HG03575 (cell line): ENCODE measurements at regions not wholly inside any gene's neighbourhood (a gene's known extent, or its start where the extent isn't known, plus 50 kb on each side); places are given as distances from the start of the nearest gene placed in this dataset.

Experiments
- ATAC-seq: cut with Tn5 transposase; IDR thresholded peaks from one replicate; pipeline ENCODE4 v1.9.1; 2021; ENCODE audit not compliant: unreplicated experiment, insufficient number of reproducible peaks, low FRiP score; ENCODE audit errors: extremely low read depth

- ATAC-seq: no peak
Measured at GRCh38 chr3:177561769-177562392, 364.6 kb upstream of the TBL1XR1 start.

- ATAC-seq: no peak
Measured at GRCh38 chr3:177563243-177563780, 366.0 kb upstream of the TBL1XR1 start.

GRCh38 chr3:177563792-177564191 is 366.5 kb upstream of the TBL1XR1 start:
- ATAC-seq: no peak

GRCh38 chr3:177565981-177566380 is 368.7 kb upstream of the TBL1XR1 start:
- no peak for ATAC-seq

- ATAC-seq: no peak
Measured at GRCh38 chr3:177567833-177568232, 370.6 kb upstream of the TBL1XR1 start.

GRCh38 chr3:177569193-177569592 is 371.9 kb upstream of the TBL1XR1 start:
- no peak for ATAC-seq

- ATAC-seq: no peak
Measured at GRCh38 chr3:177569875-177570657, 372.8 kb upstream of the TBL1XR1 start.

- no peak for ATAC-seq
Measured at GRCh38 chr3:177571271-177571943, 374.1 kb upstream of the TBL1XR1 start.

- ATAC-seq: no peak
Measured at GRCh38 chr3:177571944-177572315, 374.6 kb upstream of the TBL1XR1 start.

- ATAC-seq: no peak
Measured at GRCh38 chr3:177574222-177574856, 377.1 kb upstream of the TBL1XR1 start.

- ATAC-seq: no peak
Measured at GRCh38 chr3:177576746-177577145, 379.5 kb upstream of the TBL1XR1 start.

GRCh38 chr3:177578488-177578887 is 381.2 kb upstream of the TBL1XR1 start:
- ATAC-seq: no peak

- ATAC-seq: no peak
Measured at GRCh38 chr3:177579419-177579818, 382.1 kb upstream of the TBL1XR1 start.

- no peak for ATAC-seq
Measured at GRCh38 chr3:177580437-177580836, 383.2 kb upstream of the TBL1XR1 start.

- no peak for ATAC-seq
Measured at GRCh38 chr3:177585271-177585670, 388.0 kb upstream of the TBL1XR1 start.

- ATAC-seq: no peak
Measured at GRCh38 chr3:177589041-177589650, 391.9 kb upstream of the TBL1XR1 start.

- peak; percentile 56 for ATAC-seq
Measured at GRCh38 chr3:177589911-177590381, 392.7 kb upstream of the TBL1XR1 start.

- no peak for ATAC-seq
Measured at GRCh38 chr3:177590826-177591225, 393.5 kb upstream of the TBL1XR1 start.

- ATAC-seq: peak; percentile 42
Measured at GRCh38 chr3:177591379-177591778, 394.1 kb upstream of the TBL1XR1 start.
